Suprapubic skin (tissue), 4 donors: ENCODE measurements at regions not wholly inside any gene's neighbourhood (a gene's known extent, or its start where the extent isn't known, plus 50 kb on each side); places are given as distances from the start of the nearest gene placed in this dataset.

Source experiments
- POLR2A ChIP-seq, 2 donors: fragments of 450-650 bp; IDR thresholded peaks; one replicate each; pipeline ENCODE4 v1.6.1; 2017; ENCODE audit warnings: antibody characterized with exemption in 2 of 2, mild to moderate bottlenecking in 2 of 2, moderate library complexity in 2 of 2
- POLR2AphosphoS5 ChIP-seq, 3 donors: sonication (generic); formaldehyde crosslinking; IDR thresholded peaks; one replicate each; pipeline ENCODE4 v1.6.1; 2017; ENCODE audit warnings: antibody characterized with exemption in 3 of 3
- TF ChIP-seq, protein P1 (sequence below), 2 donors: fragments of 200-600 bp in 1 of 2; fragments of 450-650 bp in 1 of 2; sonication (generic) in 1 of 2; IDR thresholded peaks; one replicate each; pipeline ENCODE4 v1.5.1; 2016 to 2019; ENCODE audit warnings: antibody characterized with exemption in 2 of 2, mild to moderate bottlenecking in 1 of 2, moderate library complexity in 1 of 2

DNA sequence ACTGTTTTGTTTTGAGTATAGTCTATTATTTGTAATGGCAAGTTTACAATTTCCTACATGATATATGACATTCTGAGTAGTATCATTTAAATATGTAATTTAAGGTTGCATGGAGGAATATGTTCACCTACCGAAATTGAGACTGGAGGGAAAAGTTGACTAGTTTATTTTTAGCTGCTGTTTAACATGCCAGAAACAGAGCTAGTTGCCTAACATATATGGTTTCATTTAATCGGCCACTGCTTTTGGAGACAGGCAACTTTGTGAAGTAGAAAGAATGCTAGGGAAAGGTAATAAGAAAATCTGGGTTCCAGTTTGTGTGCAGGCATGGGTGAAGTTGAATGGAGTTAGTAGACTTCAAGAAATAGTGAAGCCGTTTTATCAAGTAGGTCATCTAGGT, 342.1 kb upstream of the CBLB start:
- TF ChIP-seq POLR2AphosphoS5 (IDR thresholded peaks at IDR 0.05) (no peak), POLR2A (IDR thresholded peaks at IDR 0.05) (no peak)
- TF ChIP-seq, protein P1, sequence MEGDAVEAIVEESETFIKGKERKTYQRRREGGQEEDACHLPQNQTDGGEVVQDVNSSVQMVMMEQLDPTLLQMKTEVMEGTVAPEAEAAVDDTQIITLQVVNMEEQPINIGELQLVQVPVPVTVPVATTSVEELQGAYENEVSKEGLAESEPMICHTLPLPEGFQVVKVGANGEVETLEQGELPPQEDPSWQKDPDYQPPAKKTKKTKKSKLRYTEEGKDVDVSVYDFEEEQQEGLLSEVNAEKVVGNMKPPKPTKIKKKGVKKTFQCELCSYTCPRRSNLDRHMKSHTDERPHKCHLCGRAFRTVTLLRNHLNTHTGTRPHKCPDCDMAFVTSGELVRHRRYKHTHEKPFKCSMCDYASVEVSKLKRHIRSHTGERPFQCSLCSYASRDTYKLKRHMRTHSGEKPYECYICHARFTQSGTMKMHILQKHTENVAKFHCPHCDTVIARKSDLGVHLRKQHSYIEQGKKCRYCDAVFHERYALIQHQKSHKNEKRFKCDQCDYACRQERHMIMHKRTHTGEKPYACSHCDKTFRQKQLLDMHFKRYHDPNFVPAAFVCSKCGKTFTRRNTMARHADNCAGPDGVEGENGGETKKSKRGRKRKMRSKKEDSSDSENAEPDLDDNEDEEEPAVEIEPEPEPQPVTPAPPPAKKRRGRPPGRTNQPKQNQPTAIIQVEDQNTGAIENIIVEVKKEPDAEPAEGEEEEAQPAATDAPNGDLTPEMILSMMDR (IDR thresholded peaks at IDR 0.05), result no peak
